ENCODE measurements at regions not wholly inside any gene's neighbourhood (a gene's known extent, or its start where the extent isn't known, plus 50 kb on each side); places are given as distances from the start of the nearest gene placed in this dataset.
A peak's percentile ranks its signal among the peaks of the same experiment; 100 is the strongest.

- TF ChIP-seq CTCF (conservative IDR thresholded peaks at IDR 0.05; ENCODE audit: low read length) (peak; percentile 90), EZH2phosphoT487 (IDR thresholded peaks at IDR 0.05; ENCODE audit: borderline replicate concordance, low read depth, low read length) (no peak)
Measured at GRCh38 chr3:10738688-10739372, 77.2 kb upstream of the SLC6A11 start.

Measured in OCI-LY7 (cell line).